Trophoblast cell (in vitro differentiated cells and primary cell): ENCODE measurements at regions not wholly inside any gene's neighbourhood (a gene's known extent, or its start where the extent isn't known, plus 50 kb on each side); places are given as distances from the start of the nearest gene placed in this dataset.

ENCODE experiments used
- DNase-seq, 2 donors: peaks; one replicate each; pipeline ENCODE4 v3.0.0-alpha.2; 2016
- H2AFZ ChIP-seq: 2 replicates; pipeline ENCODE4 v1.6.1; 2013; ENCODE audit warnings: low read length, moderate library complexity, mild to moderate bottlenecking; ENCODE audit not compliant: insufficient read depth, poor library complexity
- H2AK5ac ChIP-seq: 2 replicates; pipeline ENCODE4 v1.6.1; 2013; ENCODE audit warnings: mild to moderate bottlenecking, low read length
- H2BK120ac ChIP-seq: 2 replicates; pipeline ENCODE4 v1.6.1; 2013; ENCODE audit warnings: low read length, mild to moderate bottlenecking, moderate library complexity; ENCODE audit not compliant: insufficient read depth, poor library complexity
- H2BK12ac ChIP-seq: 2 replicates; pipeline ENCODE4 v1.6.1; 2013; ENCODE audit warnings: mild to moderate bottlenecking, low read length, moderate library complexity
- H2BK5ac ChIP-seq: 2 replicates; pipeline ENCODE4 v1.6.1; 2013; ENCODE audit warnings: low read length, low read depth, moderate library complexity, mild to moderate bottlenecking; ENCODE audit not compliant: poor library complexity
- H3K14ac ChIP-seq: 2 replicates; pipeline ENCODE4 v1.6.1; 2013; ENCODE audit warnings: mild to moderate bottlenecking, low read length
- H3K18ac ChIP-seq: 2 replicates; pipeline ENCODE4 v1.6.1; 2013; ENCODE audit warnings: mild to moderate bottlenecking, low read length
- H3K23ac ChIP-seq: 2 replicates; pipeline ENCODE4 v1.6.1; 2013; ENCODE audit warnings: low read length
- H3K27ac ChIP-seq: 2 replicates; pipeline ENCODE4 v1.5.1; 2013; ENCODE audit warnings: low read depth, mild to moderate bottlenecking, inconsistent platforms, low read length, moderate library complexity
- H3K27me3 ChIP-seq: 2 replicates; pipeline ENCODE4 v1.6.1; 2013; ENCODE audit warnings: inconsistent platforms, mild to moderate bottlenecking, low read length, moderate library complexity; ENCODE audit not compliant: insufficient read depth
- H3K36me3 ChIP-seq, 2 experiments: 1 replicate in 1 of 2; 2 replicates in 1 of 2; pipeline ENCODE4 v1.6.1; 2013; ENCODE audit warnings: low read length in 2 of 2, mild to moderate bottlenecking in 2 of 2, moderate library complexity in 1 of 2; ENCODE audit not compliant: insufficient read depth in 2 of 2, control insufficient read depth in 1 of 2
- H3K4ac ChIP-seq: 2 replicates; pipeline ENCODE4 v1.6.1; 2013; ENCODE audit warnings: low read depth, mild to moderate bottlenecking, low read length, moderate library complexity
- H3K4me1 ChIP-seq, 2 experiments: 1 replicate in 1 of 2; 2 replicates in 1 of 2; pipeline ENCODE4 v1.6.1; 2013; ENCODE audit warnings: low read length in 2 of 2, mild to moderate bottlenecking in 2 of 2, moderate library complexity in 1 of 2; ENCODE audit not compliant: insufficient read depth in 2 of 2, control insufficient read depth in 1 of 2
- H3K4me2 ChIP-seq: 2 replicates; pipeline ENCODE4 v1.6.1; 2013; ENCODE audit warnings: inconsistent platforms, mild to moderate bottlenecking, low read length, moderate library complexity
- H3K4me3 ChIP-seq: 2 replicates; pipeline ENCODE4 v1.5.1; 2013; ENCODE audit warnings: mild to moderate bottlenecking, low read depth, low read length, inconsistent platforms
- H3K79me1 ChIP-seq: one replicate; pipeline ENCODE4 v1.6.1; 2013; ENCODE audit warnings: low read length
- H3K79me2 ChIP-seq: 2 replicates; pipeline ENCODE4 v1.6.1; 2013; ENCODE audit warnings: low read length, mild to moderate bottlenecking; ENCODE audit not compliant: control insufficient read depth, insufficient read depth, poor library complexity
- H3K9ac ChIP-seq: 2 replicates; pipeline ENCODE4 v1.6.1; 2013; ENCODE audit warnings: mild to moderate bottlenecking, low read length
- H3K9me3 ChIP-seq: 2 replicates; pipeline ENCODE4 v1.6.1; 2013; ENCODE audit warnings: low read depth, mild to moderate bottlenecking, control low read depth, inconsistent platforms, low read length; ENCODE audit not compliant: insufficient read depth
- H4K12ac ChIP-seq: 2 replicates; pipeline ENCODE4 v1.6.1; 2013; ENCODE audit warnings: low read depth, mild to moderate bottlenecking, low read length, moderate library complexity
- H4K8ac ChIP-seq: 2 replicates; pipeline ENCODE4 v1.6.1; 2013; ENCODE audit warnings: low read depth, mild to moderate bottlenecking, low read length, moderate library complexity
- H4K91ac ChIP-seq: one replicate; pipeline ENCODE4 v1.6.1; 2013; ENCODE audit warnings: low read depth, mild to moderate bottlenecking, low read length, moderate library complexity
- WGBS: extraction: QIAGEN DNeasy Blood & Tissue Kit; methylation state at CpG from one replicate; pipeline ENCODE4 v1.1.7; 2013; ENCODE audit warnings: missing lambda C conversion rate; ENCODE audit not compliant: insufficient read length, insufficient coverage; ENCODE audit errors: extremely low coverage; 5-methylcytosine and 5-hydroxymethylcytosine counted together

DNA sequence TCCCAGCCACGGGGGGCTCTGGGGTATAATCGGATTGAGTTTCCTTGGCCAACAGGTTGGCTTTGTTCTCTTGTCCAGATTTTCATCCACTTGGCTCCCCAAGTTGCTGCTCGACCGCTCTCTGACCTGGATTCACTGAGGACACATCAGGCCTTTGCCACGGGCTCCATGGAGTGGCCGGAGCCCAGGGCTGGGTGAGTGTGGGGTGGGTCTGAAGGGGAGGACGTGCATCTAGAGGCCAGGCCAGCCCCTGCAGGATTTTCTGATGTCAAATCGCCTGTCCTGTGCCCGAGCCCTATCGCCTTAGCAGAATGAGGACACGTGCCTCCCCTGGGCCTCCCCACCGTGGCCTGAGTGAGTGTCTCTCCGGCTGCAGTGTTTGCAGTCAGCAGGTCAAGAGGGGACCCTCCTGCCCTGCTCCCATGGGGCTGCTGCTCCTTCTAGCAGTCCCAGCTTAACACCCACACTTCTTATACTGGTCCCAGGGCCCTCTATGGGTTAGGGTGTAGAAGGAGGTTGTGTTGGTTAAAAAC lies 89.1 kb upstream of the BOD1 start:
- no peak overlapping the region for H2BK5ac ChIP-seq
- WGBS: no CpG with 5 or more reads among the region's 13 CpGs

GRCh38 chr5:173706700-173707099 lies 90.2 kb upstream of the BOD1 start:
- H3K27me3 ChIP-seq: no peaks in the 10 kb centered on the region
- no peaks in the 10 kb centered on the region for H3K79me1 ChIP-seq
- no peak overlapping the region for H2BK5ac ChIP-seq
- no peak overlapping the region for H4K91ac ChIP-seq
- no peak overlapping the region for H2BK120ac ChIP-seq
- no peak overlapping the region for H3K4ac ChIP-seq
- H2AFZ ChIP-seq: no peak overlapping the region
- H3K14ac ChIP-seq: no peak overlapping the region
- H3K23ac ChIP-seq: no peak overlapping the region
- DNase-seq: no peak
- H4K8ac ChIP-seq: no peak overlapping the region
- no peak overlapping the region for H4K12ac ChIP-seq
- H2BK12ac ChIP-seq: no peak overlapping the region
- no peaks in the 10 kb centered on the region for H3K36me3 ChIP-seq
- no peak overlapping the region for H3K9ac ChIP-seq
- H3K18ac ChIP-seq: no peak overlapping the region
- no peak overlapping the region for H3K4me3 ChIP-seq
- no peak overlapping the region for H3K4me2 ChIP-seq
- no peak overlapping the region for H2AK5ac ChIP-seq
- H3K9me3 ChIP-seq: no peaks in the 10 kb centered on the region
- H3K27ac ChIP-seq: no peak overlapping the region
- WGBS: no CpG with 5 or more reads among the region's 4 CpGs
- H3K4me1 ChIP-seq: peaks cover 0 to 2% of the 10 kb centered on the region in 2 experiments
- no peaks in the 10 kb centered on the region for H3K79me2 ChIP-seq

More for the DNA sequence above, 89.1 kb upstream of the BOD1 start:
- H2BK12ac ChIP-seq: no peak overlapping the region
- no peaks in the 10 kb centered on the region for H3K79me2 ChIP-seq
- no peaks in the 10 kb centered on the region for H3K79me1 ChIP-seq
- no peak overlapping the region for H3K9ac ChIP-seq
- H4K91ac ChIP-seq: no peak overlapping the region
- no peak overlapping the region for H3K23ac ChIP-seq
- no peak overlapping the region for H3K4ac ChIP-seq
- no peak overlapping the region for H3K27ac ChIP-seq
- H2AK5ac ChIP-seq: no peak overlapping the region
- H4K8ac ChIP-seq: no peak overlapping the region
- no peak overlapping the region for H3K4me2 ChIP-seq
- H3K27me3 ChIP-seq: no peaks in the 10 kb centered on the region
- H3K4me3 ChIP-seq: no peak overlapping the region
- H3K9me3 ChIP-seq: no peaks in the 10 kb centered on the region
- H3K14ac ChIP-seq: no peak overlapping the region
- H2AFZ ChIP-seq: no peak overlapping the region
- no peak overlapping the region for H2BK120ac ChIP-seq
- H3K18ac ChIP-seq: no peak overlapping the region
- H4K12ac ChIP-seq: no peak overlapping the region
- no peak for DNase-seq
- no peaks in the 10 kb centered on the region for H3K36me3 ChIP-seq
- H3K4me1 ChIP-seq: peaks cover 0 to 2% of the 10 kb centered on the region in 2 experiments

DNA sequence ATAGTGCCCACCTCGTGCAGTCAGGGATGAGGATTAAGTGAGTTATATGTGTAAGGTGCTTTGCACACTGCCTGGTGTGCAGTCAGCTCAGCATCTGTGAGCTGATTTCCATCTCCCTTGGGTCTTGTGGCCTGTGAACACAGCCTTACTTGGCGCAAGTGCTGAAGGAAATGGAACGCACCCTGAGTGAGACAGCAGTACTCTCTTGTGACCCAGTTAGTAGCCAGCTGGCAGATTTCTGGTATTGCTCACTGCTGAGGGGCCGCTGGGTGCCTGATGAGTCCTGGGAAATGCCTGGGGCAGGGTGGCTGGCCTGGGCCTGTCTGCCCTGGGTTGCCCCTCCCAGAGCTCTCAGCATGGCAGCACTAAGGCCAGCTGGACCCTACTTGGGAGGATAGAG lies 90.9 kb upstream of the BOD1 start:
- Histone ChIP-seq H3K79me1 (no peaks in the 10 kb centered on the region), H3K27ac (no peak overlapping the region), H3K27me3 (no peaks in the 10 kb centered on the region), H3K9ac (no peak overlapping the region), H2BK120ac (no peak overlapping the region), H3K4me3 (no peak overlapping the region), H3K14ac (no peak overlapping the region), H3K4me2 (no peak overlapping the region), H3K4me1 (peaks cover 0 to 2% of the 10 kb centered on the region in 2 experiments), H2BK12ac (no peak overlapping the region), H4K12ac (no peak overlapping the region), H3K9me3 (no peaks in the 10 kb centered on the region), H3K4ac (no peak overlapping the region), H2BK5ac (no peak overlapping the region), H3K18ac (no peak overlapping the region), H3K23ac (no peak overlapping the region), H4K91ac (no peak overlapping the region), H2AFZ (no peak overlapping the region), H3K36me3 (no peaks in the 10 kb centered on the region), H3K79me2 (no peaks in the 10 kb centered on the region), H4K8ac (no peak overlapping the region), H2AK5ac (no peak overlapping the region)
- WGBS: no CpG with 5 or more reads among the region's 4 CpGs
- DNase-seq: no peak

DNA sequence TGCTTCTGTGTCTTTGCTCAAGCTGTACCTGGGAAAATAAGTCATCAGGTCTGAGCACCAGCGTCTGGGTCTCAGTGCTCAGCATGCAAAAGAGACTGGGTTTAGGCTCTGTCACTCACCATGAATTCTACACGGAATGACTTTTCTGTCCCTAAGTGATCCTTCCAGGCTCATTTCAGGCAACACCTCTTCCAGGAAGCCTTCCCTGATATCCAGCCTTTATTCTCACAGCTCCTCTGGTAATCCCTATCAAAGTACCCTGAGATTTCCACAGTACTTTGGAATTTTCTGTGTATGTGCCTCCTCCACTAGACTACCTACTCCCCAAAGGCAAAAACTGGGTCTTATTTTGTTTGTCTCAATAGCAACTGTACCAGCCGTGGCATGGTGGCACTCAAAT lies 92.7 kb upstream of the BOD1 start:
- Histone ChIP-seq H3K18ac (no peak overlapping the region), H3K9me3 (no peaks in the 10 kb centered on the region), H3K23ac (no peak overlapping the region), H3K79me1 (no peaks in the 10 kb centered on the region), H2BK12ac (no peak overlapping the region), H3K9ac (no peak overlapping the region), H3K79me2 (no peaks in the 10 kb centered on the region), H4K12ac (no peak overlapping the region), H3K14ac (no peak overlapping the region), H3K4me1 (peaks cover 0 to 2% of the 10 kb centered on the region in 2 experiments), H3K36me3 (no peaks in the 10 kb centered on the region), H3K27me3 (no peaks in the 10 kb centered on the region), H3K4ac (no peak overlapping the region), H2AFZ (no peak overlapping the region), H3K4me3 (no peak overlapping the region), H3K27ac (no peak overlapping the region), H4K91ac (no peak overlapping the region), H4K8ac (no peak overlapping the region), H2AK5ac (no peak overlapping the region), H2BK120ac (no peak overlapping the region), H3K4me2 (no peak overlapping the region), H2BK5ac (no peak overlapping the region)
- no CpG with 5 or more reads among the region's 3 CpGs for WGBS
- no peak for DNase-seq
